K562 (cell line): ENCODE measurements at regions not wholly inside any gene's neighbourhood (a gene's known extent, or its start where the extent isn't known, plus 50 kb on each side); places are given as distances from the start of the nearest gene placed in this dataset.

Experiments
- ADNP ChIP-seq: fragments of 200-800 bp; sonication (Bioruptor generic); IDR thresholded peaks from 2 replicates; pipeline ENCODE4 v1.6.1; 2016; ENCODE audit warnings: missing genetic modification characterization, missing compliant biosample characterization
- E2F5 ChIP-seq: sonication (generic); formaldehyde crosslinking; IDR thresholded peaks from 2 replicates; pipeline ENCODE4 v1.8.0; 2022; ENCODE audit warnings: mild to moderate bottlenecking, missing genetic modification reagents
- ELF4 ChIP-seq: fragments of 450-650 bp; formaldehyde crosslinking; IDR thresholded peaks from 2 replicates; pipeline ENCODE4 v1.4.0; 2022; ENCODE audit warnings: missing genetic modification characterization
- KDM1A ChIP-seq, 2 experiments: fragments of 450-650 bp; IDR thresholded peaks; 2 replicates each; pipeline ENCODE4 v1.6.1; 2016; ENCODE audit warnings: mild to moderate bottlenecking in 2 of 2
- KDM4B ChIP-seq, 2 experiments: fragments of 450-650 bp in 1 of 2; sonication (generic) in 1 of 2; IDR thresholded peaks; 2 replicates each; pipeline ENCODE4 v1.6.1; 2016 to 2017; ENCODE audit warnings: borderline replicate concordance in 2 of 2, antibody characterized with exemption in 1 of 2, low read depth in 1 of 2, mild to moderate bottlenecking in 1 of 2
- KLF16 ChIP-seq: IDR thresholded peaks from 2 replicates; pipeline ENCODE4 v1.6.1; 2016; ENCODE audit warnings: antibody characterized with exemption
- RBM22 ChIP-seq: fragments of 200-400 bp; formaldehyde crosslinking; IDR thresholded peaks from 2 replicates; pipeline ENCODE4 v1.6.1; 2018; ENCODE audit warnings: low read length, low read depth; ENCODE audit not compliant: poor library complexity, severe bottlenecking
- RHOXF2B ChIP-seq: fragments of 250-450 bp; sonication (Bioruptor Pico); conservative IDR thresholded peaks from 2 replicates; pipeline ENCODE4 v1.5.1; 2021
- SREBF1 ChIP-seq: fragments of 150-350 bp; IDR thresholded peaks from 2 replicates; pipeline ENCODE4 v1.6.1; 2014; ENCODE audit warnings: antibody characterized with exemption, low read depth, low read length, borderline replicate concordance
- TAF9B ChIP-seq: fragments of 450-650 bp; IDR thresholded peaks from 2 replicates; pipeline ENCODE4 v1.6.1; 2018; ENCODE audit warnings: mild to moderate bottlenecking; ENCODE audit not compliant: partially characterized antibody
- TARDBP ChIP-seq: fragments of 450-650 bp; IDR thresholded peaks from 2 replicates; pipeline ENCODE4 v1.6.1; 2016
- U2AF2 ChIP-seq: fragments of 200-400 bp; formaldehyde crosslinking; optimal IDR thresholded peaks from 2 replicates; pipeline ENCODE3; 2017; ENCODE audit warnings: low read depth, mild to moderate bottlenecking, low read length
- XRCC5 ChIP-seq: fragments of 200-400 bp; formaldehyde crosslinking; IDR thresholded peaks from 2 replicates; pipeline ENCODE4 v1.6.1; 2017; ENCODE audit warnings: low read depth, mild to moderate bottlenecking, low read length
- ZBTB7A ChIP-seq: IDR thresholded peaks from 2 replicates; pipeline ENCODE4 v1.6.1; 2011; ENCODE audit warnings: low read depth, mild to moderate bottlenecking, low read length, moderate library complexity, borderline replicate concordance; ENCODE audit not compliant: control insufficient read depth
- ZNF347 ChIP-seq: fragments of 450-650 bp; formaldehyde crosslinking; IDR thresholded peaks from 2 replicates; pipeline ENCODE4 v1.4.0; 2020; ENCODE audit warnings: low read depth, mild to moderate bottlenecking, moderate library complexity
- TF ChIP-seq, protein P1 (sequence below): fragments of 450-650 bp; formaldehyde crosslinking; IDR thresholded peaks from 2 replicates; pipeline ENCODE4 v1.4.0; 2022; ENCODE audit warnings: mild to moderate bottlenecking, moderate library complexity
- TF ChIP-seq, protein P2 (sequence below): IDR thresholded peaks from 2 replicates; pipeline ENCODE4 v1.6.1; 2011; ENCODE audit warnings: borderline replicate concordance, low read depth, mild to moderate bottlenecking, moderate library complexity, low read length; ENCODE audit not compliant: insufficient read depth, poor library complexity, severe bottlenecking
- TF ChIP-seq, protein P3 (sequence below), 2 experiments: IDR thresholded peaks; 2 replicates each; pipeline ENCODE4 v1.6.1; 2011; ENCODE audit warnings: borderline replicate concordance in 1 of 2, control low read depth in 1 of 2, low read depth in 1 of 2, low read length in 1 of 2, mild to moderate bottlenecking in 1 of 2, mixed read lengths in 1 of 2, moderate library complexity in 1 of 2; ENCODE audit not compliant: insufficient read depth in 1 of 2, insufficient read length in 1 of 2, poor library complexity in 1 of 2, severe bottlenecking in 1 of 2; ENCODE audit errors: extremely low read depth in 1 of 2
- TF ChIP-seq, protein P4 (sequence below): IDR thresholded peaks from 3 replicates; pipeline ENCODE4 v1.6.1; 2011; ENCODE audit warnings: borderline replicate concordance, mild to moderate bottlenecking, moderate library complexity; ENCODE audit not compliant: insufficient read length; ENCODE audit errors: extremely low read depth

GRCh38 chr6:113362301-113363047 is 494.7 kb upstream of the MARCKS start (continued):
- TF ChIP-seq KDM4B (IDR thresholded peaks at IDR 0.05; ENCODE audit: borderline replicate concordance in 2 of 2, low read depth in 1 of 2) (no peak), XRCC5 (no peak), RHOXF2B (CRISPR knock-in tag) (no peak), E2F5 (no peak), TARDBP (no peak), RBM22 (no peak), TAF9B (no peak), ZBTB7A (no peak), ADNP (no peak), SREBF1 (no peak), ZNF347 (CRISPR knock-in tag) (no peak), ELF4 (peak; percentile 44; the same call in 1 of the 2 replicates), KDM1A (IDR thresholded peaks at IDR 0.05) (peak in 1 of 2 experiments; percentile 39; a peak in 1 of 4 replicates), KLF16 (0 out of 2 replicates have a peak, but pooled peaks have one; percentile 34), U2AF2 (no peak)
- TF ChIP-seq, protein P1, sequence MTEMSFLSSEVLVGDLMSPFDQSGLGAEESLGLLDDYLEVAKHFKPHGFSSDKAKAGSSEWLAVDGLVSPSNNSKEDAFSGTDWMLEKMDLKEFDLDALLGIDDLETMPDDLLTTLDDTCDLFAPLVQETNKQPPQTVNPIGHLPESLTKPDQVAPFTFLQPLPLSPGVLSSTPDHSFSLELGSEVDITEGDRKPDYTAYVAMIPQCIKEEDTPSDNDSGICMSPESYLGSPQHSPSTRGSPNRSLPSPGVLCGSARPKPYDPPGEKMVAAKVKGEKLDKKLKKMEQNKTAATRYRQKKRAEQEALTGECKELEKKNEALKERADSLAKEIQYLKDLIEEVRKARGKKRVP (CRISPR knock-in tag) = 0 out of 2 replicates have a peak, but pooled peaks have one; percentile 48
- TF ChIP-seq, protein P2, sequence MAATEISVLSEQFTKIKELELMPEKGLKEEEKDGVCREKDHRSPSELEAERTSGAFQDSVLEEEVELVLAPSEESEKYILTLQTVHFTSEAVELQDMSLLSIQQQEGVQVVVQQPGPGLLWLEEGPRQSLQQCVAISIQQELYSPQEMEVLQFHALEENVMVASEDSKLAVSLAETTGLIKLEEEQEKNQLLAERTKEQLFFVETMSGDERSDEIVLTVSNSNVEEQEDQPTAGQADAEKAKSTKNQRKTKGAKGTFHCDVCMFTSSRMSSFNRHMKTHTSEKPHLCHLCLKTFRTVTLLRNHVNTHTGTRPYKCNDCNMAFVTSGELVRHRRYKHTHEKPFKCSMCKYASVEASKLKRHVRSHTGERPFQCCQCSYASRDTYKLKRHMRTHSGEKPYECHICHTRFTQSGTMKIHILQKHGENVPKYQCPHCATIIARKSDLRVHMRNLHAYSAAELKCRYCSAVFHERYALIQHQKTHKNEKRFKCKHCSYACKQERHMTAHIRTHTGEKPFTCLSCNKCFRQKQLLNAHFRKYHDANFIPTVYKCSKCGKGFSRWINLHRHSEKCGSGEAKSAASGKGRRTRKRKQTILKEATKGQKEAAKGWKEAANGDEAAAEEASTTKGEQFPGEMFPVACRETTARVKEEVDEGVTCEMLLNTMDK = no peak
- TF ChIP-seq, protein P3, sequence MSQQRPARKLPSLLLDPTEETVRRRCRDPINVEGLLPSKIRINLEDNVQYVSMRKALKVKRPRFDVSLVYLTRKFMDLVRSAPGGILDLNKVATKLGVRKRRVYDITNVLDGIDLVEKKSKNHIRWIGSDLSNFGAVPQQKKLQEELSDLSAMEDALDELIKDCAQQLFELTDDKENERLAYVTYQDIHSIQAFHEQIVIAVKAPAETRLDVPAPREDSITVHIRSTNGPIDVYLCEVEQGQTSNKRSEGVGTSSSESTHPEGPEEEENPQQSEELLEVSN (IDR thresholded peaks at IDR 0.05; ENCODE audit: borderline replicate concordance in 1 of 2, extremely low read depth in 1 of 2, insufficient read depth in 1 of 2, insufficient read length in 1 of 2, low read depth in 1 of 2, low read length in 1 of 2, poor library complexity in 1 of 2, severe bottlenecking in 1 of 2) = no peak
- TF ChIP-seq, protein P4, sequence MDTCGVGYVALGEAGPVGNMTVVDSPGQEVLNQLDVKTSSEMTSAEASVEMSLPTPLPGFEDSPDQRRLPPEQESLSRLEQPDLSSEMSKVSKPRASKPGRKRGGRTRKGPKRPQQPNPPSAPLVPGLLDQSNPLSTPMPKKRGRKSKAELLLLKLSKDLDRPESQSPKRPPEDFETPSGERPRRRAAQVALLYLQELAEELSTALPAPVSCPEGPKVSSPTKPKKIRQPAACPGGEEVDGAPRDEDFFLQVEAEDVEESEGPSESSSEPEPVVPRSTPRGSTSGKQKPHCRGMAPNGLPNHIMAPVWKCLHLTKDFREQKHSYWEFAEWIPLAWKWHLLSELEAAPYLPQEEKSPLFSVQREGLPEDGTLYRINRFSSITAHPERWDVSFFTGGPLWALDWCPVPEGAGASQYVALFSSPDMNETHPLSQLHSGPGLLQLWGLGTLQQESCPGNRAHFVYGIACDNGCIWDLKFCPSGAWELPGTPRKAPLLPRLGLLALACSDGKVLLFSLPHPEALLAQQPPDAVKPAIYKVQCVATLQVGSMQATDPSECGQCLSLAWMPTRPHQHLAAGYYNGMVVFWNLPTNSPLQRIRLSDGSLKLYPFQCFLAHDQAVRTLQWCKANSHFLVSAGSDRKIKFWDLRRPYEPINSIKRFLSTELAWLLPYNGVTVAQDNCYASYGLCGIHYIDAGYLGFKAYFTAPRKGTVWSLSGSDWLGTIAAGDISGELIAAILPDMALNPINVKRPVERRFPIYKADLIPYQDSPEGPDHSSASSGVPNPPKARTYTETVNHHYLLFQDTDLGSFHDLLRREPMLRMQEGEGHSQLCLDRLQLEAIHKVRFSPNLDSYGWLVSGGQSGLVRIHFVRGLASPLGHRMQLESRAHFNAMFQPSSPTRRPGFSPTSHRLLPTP = no peak
